Progenitor cell of endocrine pancreas (in vitro differentiated cells): ENCODE measurements at regions not wholly inside any gene's neighbourhood (a gene's known extent, or its start where the extent isn't known, plus 50 kb on each side); places are given as distances from the start of the nearest gene placed in this dataset.

Experiments
- DNase-seq: peaks from one replicate; pipeline ENCODE4 v3.0.0; 2021; ENCODE audit warnings: low spot score; ENCODE audit not compliant: unreplicated experiment
- H3K27ac Mint-ChIP-seq: 2 replicates; pipeline ENCODE4 v1.8.0; 2021; ENCODE audit warnings: mild to moderate bottlenecking, moderate library complexity, mixed read lengths
- H3K27me3 Mint-ChIP-seq: 2 replicates; pipeline ENCODE4 v1.8.0; 2021; ENCODE audit warnings: mixed read lengths
- H3K36me3 Mint-ChIP-seq: 2 replicates; pipeline ENCODE4 v1.8.0; 2022; ENCODE audit warnings: mixed read lengths; ENCODE audit not compliant: insufficient read depth
- H3K4me1 Mint-ChIP-seq: 2 replicates; pipeline ENCODE4 v1.8.0; 2021; ENCODE audit warnings: low read depth, mixed read lengths
- H3K4me3 Mint-ChIP-seq: 2 replicates; pipeline ENCODE4 v1.8.0; 2021; ENCODE audit warnings: low read depth, mild to moderate bottlenecking, moderate library complexity, mixed read lengths
- H3K9me3 Mint-ChIP-seq: 2 replicates; pipeline ENCODE4 v1.8.0; 2021; ENCODE audit warnings: low read depth, mixed read lengths
- CTCF ChIP-seq: fragments of 200-600 bp; sonication (generic); IDR thresholded peaks from one replicate; pipeline ENCODE4 v1.5.0; 2021; ENCODE audit warnings: antibody characterized with exemption, mild to moderate bottlenecking; ENCODE audit not compliant: unreplicated experiment

- H3K4me3 Mint-ChIP-seq = no peak overlapping the region
- H3K4me1 Mint-ChIP-seq = peaks cover 4% of the 10 kb centered on the region
- no peak overlapping the region for H3K27ac Mint-ChIP-seq
- DNase-seq = no peak
- no peak for TF ChIP-seq CTCF
- peaks cover 3% of the 10 kb centered on the region for H3K9me3 Mint-ChIP-seq
- no peaks in the 10 kb centered on the region for H3K36me3 Mint-ChIP-seq
- H3K27me3 Mint-ChIP-seq = peaks cover 3% of the 10 kb centered on the region
Observed at GRCh38 chr19:13712767-13713201, 51.5 kb upstream of the MRI1 start.

- Mint-ChIP-seq H3K9me3 (no peaks in the 10 kb centered on the region), H3K4me1 (no peaks in the 10 kb centered on the region), H3K27ac (no peak overlapping the region), H3K27me3 (no peaks in the 10 kb centered on the region), H3K4me3 (no peak overlapping the region), H3K36me3 (no peaks in the 10 kb centered on the region)
- no peak for TF ChIP-seq CTCF
- no peak for DNase-seq
Observed at GRCh38 chr19:13707915-13708314, 56.4 kb upstream of the MRI1 start.

GRCh38 chr19:13705928-13706447 lies 58.3 kb upstream of the MRI1 start:
- Mint-ChIP-seq H3K36me3 (no peaks in the 10 kb centered on the region), H3K27ac (no peak overlapping the region), H3K4me3 (no peak overlapping the region), H3K9me3 (no peaks in the 10 kb centered on the region), H3K27me3 (no peaks in the 10 kb centered on the region), H3K4me1 (no peaks in the 10 kb centered on the region)
- TF ChIP-seq CTCF = no peak
- no peak for DNase-seq

- no peak overlapping the region for H3K4me3 Mint-ChIP-seq
- no peaks in the 10 kb centered on the region for H3K36me3 Mint-ChIP-seq
- H3K27me3 Mint-ChIP-seq = no peaks in the 10 kb centered on the region
- no peak overlapping the region for H3K27ac Mint-ChIP-seq
- DNase-seq = no peak
- no peak for TF ChIP-seq CTCF
- no peaks in the 10 kb centered on the region for H3K4me1 Mint-ChIP-seq
- no peaks in the 10 kb centered on the region for H3K9me3 Mint-ChIP-seq
Observed at GRCh38 chr19:13705201-13705600, 59.1 kb upstream of the MRI1 start.

GRCh38 chr19:13701624-13702023 lies 62.7 kb upstream of the MRI1 start:
- no peaks in the 10 kb centered on the region for H3K9me3 Mint-ChIP-seq
- no peak for TF ChIP-seq CTCF
- H3K27me3 Mint-ChIP-seq = no peaks in the 10 kb centered on the region
- H3K36me3 Mint-ChIP-seq = no peaks in the 10 kb centered on the region
- H3K27ac Mint-ChIP-seq = no peak overlapping the region
- H3K4me1 Mint-ChIP-seq = no peaks in the 10 kb centered on the region
- H3K4me3 Mint-ChIP-seq = no peak overlapping the region
- DNase-seq = no peak
